Thymus (tissue), 11 donors: ENCODE measurements at regions not wholly inside any gene's neighbourhood (a gene's known extent, or its start where the extent isn't known, plus 50 kb on each side); places are given as distances from the start of the nearest gene placed in this dataset.

Experiments used
- DNase-seq, 9 donors: peaks; one replicate each; pipeline ENCODE4 v3.0.0-alpha.2; 2013; ENCODE audit warnings: low spot score in 9 of 9, low read depth in 6 of 9, missing footprints in 1 of 9
- H3K27ac ChIP-seq, 2 donors: one replicate each; pipeline ENCODE4 v1.5.1; 2013; ENCODE audit warnings: control low read depth in 1 of 2, low read depth in 1 of 2, low read length in 1 of 2, mild to moderate bottlenecking in 1 of 2, moderate library complexity in 1 of 2
- H3K27me3 ChIP-seq, 2 donors: one replicate each; pipeline ENCODE4 v1.5.1; 2013; ENCODE audit warnings: low read length in 1 of 2; ENCODE audit not compliant: control insufficient read depth in 2 of 2, insufficient read depth in 1 of 2
- H3K36me3 ChIP-seq, 2 donors: one replicate each; pipeline ENCODE4 v1.5.1; 2013; ENCODE audit warnings: low read length in 1 of 2, mild to moderate bottlenecking in 1 of 2, moderate library complexity in 1 of 2; ENCODE audit not compliant: control insufficient read depth in 2 of 2, insufficient read depth in 2 of 2
- H3K4me1 ChIP-seq, 2 donors: one replicate each; pipeline ENCODE4 v1.5.1; 2013; ENCODE audit warnings: low read length in 2 of 2; ENCODE audit not compliant: control insufficient read depth in 2 of 2, insufficient read depth in 2 of 2
- H3K4me3 ChIP-seq, 2 donors: one replicate each; pipeline ENCODE4 v1.5.1; 2013; ENCODE audit warnings: low read length in 2 of 2, control low read depth in 1 of 2, mild to moderate bottlenecking in 1 of 2
- H3K9me3 ChIP-seq, 2 donors: one replicate each; pipeline ENCODE4 v1.5.1; 2013; ENCODE audit warnings: low read length in 1 of 2, mild to moderate bottlenecking in 1 of 2; ENCODE audit not compliant: control insufficient read depth in 2 of 2, insufficient read depth in 1 of 2
- WGBS: extraction: QIAGEN DNeasy Blood & Tissue Kit; methylation state at CpG from one replicate; pipeline ENCODE4 v1.1.7; 2013; 5-methylcytosine and 5-hydroxymethylcytosine counted together
- donor health status: healthy.

GRCh38 chr7:47221826-47222225 is 360.1 kb downstream of the TNS3 start:
- 95% methylated on average over 3 of the region's 3 CpGs for WGBS
- no peaks in the 10 kb centered on the region for H3K27me3 ChIP-seq
- no peak overlapping the region for H3K4me3 ChIP-seq
- peaks cover 0 to 16% of the 10 kb centered on the region in 2 donors for H3K4me1 ChIP-seq
- H3K27ac ChIP-seq, result no peak overlapping the region
- H3K9me3 ChIP-seq, result no peaks in the 10 kb centered on the region
- no peaks in the 10 kb centered on the region for H3K36me3 ChIP-seq
- no peak for DNase-seq

DNA sequence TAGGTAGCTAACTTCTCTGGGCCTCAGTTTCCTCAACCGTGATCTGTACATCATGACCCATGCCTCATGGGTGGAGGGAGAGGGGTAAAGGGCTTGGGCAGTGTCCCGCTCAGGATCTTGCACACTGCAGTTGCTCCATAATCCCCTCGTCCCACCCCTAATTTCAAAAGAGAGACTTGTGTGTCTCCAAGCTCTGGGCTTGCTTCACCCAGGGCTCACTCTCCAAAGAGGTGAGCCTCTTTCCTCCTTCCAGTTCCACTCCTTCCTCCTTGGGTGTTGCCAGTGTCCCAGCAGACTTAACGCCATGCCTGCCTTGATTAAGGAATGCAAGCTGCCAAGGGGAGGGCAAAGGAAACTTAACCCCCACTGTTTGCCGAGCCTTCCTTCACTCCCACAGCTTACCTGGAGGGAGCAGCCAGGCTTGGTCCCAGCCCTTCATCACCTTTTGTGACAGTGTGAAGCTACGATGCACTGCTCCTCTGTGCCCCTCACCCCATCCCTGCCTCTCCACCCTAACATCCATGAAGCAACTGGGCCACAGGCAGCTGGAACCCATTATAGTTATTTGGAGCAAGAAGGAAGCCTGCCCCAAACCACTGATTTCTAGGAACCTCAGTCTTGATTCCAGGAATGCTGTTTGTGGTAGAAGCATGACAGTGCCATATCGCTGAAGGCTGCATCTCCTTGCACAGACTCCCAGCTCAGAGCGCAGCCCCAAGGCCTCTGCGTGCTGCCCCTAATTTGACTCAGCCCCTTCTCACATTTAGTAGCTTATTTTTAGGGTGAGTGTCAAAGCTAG is 363.3 kb downstream of the TNS3 start:
- Histone ChIP-seq H3K4me1 (peaks cover 0 to 16% of the 10 kb centered on the region in 2 donors), H3K9me3 (no peaks in the 10 kb centered on the region), H3K4me3 (no peak overlapping the region), H3K36me3 (no peaks in the 10 kb centered on the region), H3K27me3 (no peaks in the 10 kb centered on the region), H3K27ac (no peak overlapping the region)
- WGBS, result 66% methylated on average over 9 of the region's 9 CpGs
- DNase-seq, result no peak

DNA sequence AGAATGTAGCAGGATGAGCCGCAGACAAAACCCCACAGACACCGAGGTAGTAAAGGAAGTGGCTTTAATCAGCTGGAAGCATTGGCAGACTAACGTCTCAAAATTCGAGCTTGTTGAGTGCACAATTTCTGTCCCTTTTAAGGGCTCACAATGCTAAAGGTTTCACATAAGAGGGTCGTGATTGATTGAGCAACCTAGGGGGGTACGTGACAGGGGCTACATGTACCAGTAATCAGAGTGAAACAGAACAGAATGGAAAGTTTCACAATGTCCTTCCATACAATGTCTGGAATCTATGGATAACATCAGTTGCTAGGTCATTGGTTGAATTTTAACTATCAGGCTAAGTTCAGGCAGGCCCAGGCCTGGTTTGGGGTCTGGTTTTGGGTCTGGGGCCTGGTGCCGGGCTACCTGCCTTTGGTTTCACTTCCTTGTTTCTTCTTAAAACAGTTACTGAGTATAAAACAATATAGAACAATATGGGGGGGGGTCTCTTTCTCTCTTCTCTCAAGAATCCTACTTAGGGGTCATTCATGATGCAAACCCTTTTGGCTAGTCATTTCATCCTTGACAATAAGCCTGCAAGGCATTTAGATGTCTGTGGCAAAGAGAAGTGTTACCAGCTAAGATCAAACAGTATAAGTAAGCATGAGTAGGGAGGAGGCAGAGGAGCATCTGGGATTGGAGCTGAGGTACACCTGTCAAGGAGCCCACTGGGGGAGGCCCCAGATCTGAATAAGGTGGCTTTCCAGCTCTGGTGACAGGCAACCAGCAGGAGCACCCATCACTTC is 364.1 kb downstream of the TNS3 start:
- Histone ChIP-seq H3K36me3 (no peaks in the 10 kb centered on the region), H3K9me3 (no peaks in the 10 kb centered on the region), H3K27ac (no peak overlapping the region), H3K4me1 (peaks cover 0 to 16% of the 10 kb centered on the region in 2 donors), H3K27me3 (no peaks in the 10 kb centered on the region), H3K4me3 (no peak overlapping the region)
- peak in 2 of 9 donors; percentile 18 to 62 for DNase-seq
- 42% methylated on average over 7 of the region's 7 CpGs for WGBS

DNA sequence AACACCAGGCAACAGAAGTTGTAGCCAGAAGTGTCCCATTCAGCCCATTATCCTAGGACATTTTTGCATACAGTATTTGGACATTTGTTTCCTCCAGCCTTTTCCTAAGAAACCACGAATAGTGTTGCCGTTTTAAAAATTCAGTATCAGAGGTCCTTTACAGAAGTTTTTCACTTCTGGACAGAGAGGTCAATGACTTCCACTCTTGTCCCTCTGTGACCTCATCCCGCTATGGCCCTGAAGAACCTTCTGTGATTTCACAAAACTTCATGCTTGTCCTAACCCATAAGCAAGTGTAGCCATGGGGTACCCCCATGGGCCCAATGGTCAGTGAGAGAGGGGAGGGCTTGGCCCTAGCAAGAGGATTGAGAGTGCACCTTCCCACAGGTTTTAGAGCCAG is 364.8 kb downstream of the TNS3 start:
- H3K4me1 ChIP-seq, result peaks cover 0 to 16% of the 10 kb centered on the region in 2 donors
- no peak overlapping the region for H3K4me3 ChIP-seq
- H3K27ac ChIP-seq, result no peak overlapping the region
- 88% methylated on average over 3 of the region's 3 CpGs for WGBS
- no peak for DNase-seq
- H3K9me3 ChIP-seq, result no peaks in the 10 kb centered on the region
- H3K36me3 ChIP-seq, result no peaks in the 10 kb centered on the region
- no peaks in the 10 kb centered on the region for H3K27me3 ChIP-seq

GRCh38 chr7:47216439-47216838 is 365.5 kb downstream of the TNS3 start:
- no peak overlapping the region for H3K4me3 ChIP-seq
- H3K27me3 ChIP-seq, result no peaks in the 10 kb centered on the region
- WGBS, result 100% methylated on average over 3 of the region's 3 CpGs
- peaks cover 0 to 18% of the 10 kb centered on the region in 2 donors for H3K4me1 ChIP-seq
- H3K36me3 ChIP-seq, result no peaks in the 10 kb centered on the region
- H3K9me3 ChIP-seq, result no peaks in the 10 kb centered on the region
- no peak for DNase-seq
- H3K27ac ChIP-seq, result no peak overlapping the region

- Histone ChIP-seq H3K4me3 (no peak overlapping the region), H3K4me1 (peaks cover 0 to 18% of the 10 kb centered on the region in 2 donors), H3K27ac (no peak overlapping the region), H3K9me3 (no peaks in the 10 kb centered on the region), H3K27me3 (no peaks in the 10 kb centered on the region), H3K36me3 (no peaks in the 10 kb centered on the region)
- DNase-seq, result no peak
- WGBS, result 96% methylated on average over 7 of the region's 7 CpGs
These were observed 366.3 kb downstream of the TNS3 start for GRCh38 chr7:47215640-47216039.

DNA sequence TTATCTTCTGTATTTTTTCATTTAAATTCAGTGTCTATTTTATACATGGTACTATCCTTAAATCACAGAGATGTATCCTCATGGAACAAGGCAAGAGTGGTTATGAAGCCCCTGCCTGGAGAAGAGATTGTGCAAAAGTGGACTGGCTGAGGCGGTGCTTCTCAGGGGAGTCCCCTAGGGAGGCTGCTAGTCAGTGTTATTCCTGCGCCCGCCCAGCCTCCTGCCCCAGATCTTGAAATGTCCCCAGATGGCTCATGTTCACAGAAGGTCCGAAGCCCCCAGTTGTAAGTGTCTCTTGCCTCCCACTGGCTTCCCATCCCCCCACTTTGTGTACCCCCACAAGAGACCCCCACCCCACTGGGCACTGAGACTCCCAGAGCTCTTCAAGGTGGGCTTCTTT is 366.9 kb downstream of the TNS3 start:
- no peaks in the 10 kb centered on the region for H3K36me3 ChIP-seq
- H3K27ac ChIP-seq, result no peak overlapping the region
- peaks cover 0 to 18% of the 10 kb centered on the region in 2 donors for H3K4me1 ChIP-seq
- H3K27me3 ChIP-seq, result no peaks in the 10 kb centered on the region
- WGBS, result 96% methylated on average over 4 of the region's 4 CpGs
- H3K9me3 ChIP-seq, result no peaks in the 10 kb centered on the region
- no peak overlapping the region for H3K4me3 ChIP-seq
- DNase-seq, result no peak

GRCh38 chr7:47213276-47213675 is 368.6 kb downstream of the TNS3 start:
- 89% methylated on average over 5 of the region's 5 CpGs for WGBS
- Histone ChIP-seq H3K9me3 (no peaks in the 10 kb centered on the region), H3K27ac (no peak overlapping the region), H3K4me3 (no peak overlapping the region), H3K27me3 (no peaks in the 10 kb centered on the region), H3K4me1 (peaks cover 0 to 9% of the 10 kb centered on the region in 2 donors), H3K36me3 (no peaks in the 10 kb centered on the region)
- no peak for DNase-seq

DNA sequence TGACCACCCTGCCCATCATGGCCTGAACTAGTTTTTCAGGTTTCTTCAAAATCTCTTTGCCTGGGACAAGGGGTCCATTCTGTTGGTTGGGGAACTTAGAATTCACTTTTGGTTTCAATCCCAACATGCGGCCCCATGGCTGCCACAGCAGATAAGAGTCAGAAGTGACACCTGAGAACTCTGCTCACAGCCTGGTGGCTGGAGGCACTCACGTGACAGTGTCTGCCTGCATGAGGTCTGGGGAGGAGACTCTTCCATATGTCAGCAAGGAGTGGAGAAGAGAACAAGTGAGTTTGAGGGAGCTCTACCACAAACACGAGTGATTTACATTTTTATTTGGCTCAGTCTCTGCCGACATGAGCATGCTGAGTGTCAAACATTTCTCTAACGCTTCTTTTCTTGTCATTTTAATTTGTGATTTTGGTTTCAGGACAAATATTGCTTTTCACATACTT is 370.4 kb downstream of the TNS3 start:
- Histone ChIP-seq H3K9me3 (no peaks in the 10 kb centered on the region), H3K27ac (no peak overlapping the region), H3K36me3 (no peaks in the 10 kb centered on the region), H3K4me1 (peaks cover 0 to 2% of the 10 kb centered on the region in 2 donors), H3K4me3 (no peak overlapping the region), H3K27me3 (no peaks in the 10 kb centered on the region)
- 52% methylated on average over 5 of the region's 5 CpGs for WGBS
- peak in 2 of 9 donors; percentile 14 to 34 for DNase-seq
